Neural crest cell (in vitro differentiated cells): ENCODE measurements at regions not wholly inside any gene's neighbourhood (a gene's known extent, or its start where the extent isn't known, plus 50 kb on each side); places are given as distances from the start of the nearest gene placed in this dataset.

ENCODE experiments used
- DNase-seq: peaks from one replicate; pipeline ENCODE4 v3.0.0; 2021; ENCODE audit warnings: low read depth, mixed read lengths, low spot score
- H3K27ac Mint-ChIP-seq: one replicate; pipeline ENCODE4 v1.8.0; 2021; ENCODE audit warnings: mild to moderate bottlenecking, mixed read lengths; ENCODE audit not compliant: unreplicated experiment
- H3K27me3 Mint-ChIP-seq: 2 replicates; pipeline ENCODE4 v1.8.0; 2021; ENCODE audit warnings: low read depth, mild to moderate bottlenecking, mixed read lengths
- H3K36me3 Mint-ChIP-seq: 2 replicates; pipeline ENCODE4 v1.8.0; 2021; ENCODE audit warnings: low read depth, mild to moderate bottlenecking, mixed read lengths
- H3K4me1 Mint-ChIP-seq: 2 replicates; pipeline ENCODE4 v1.8.0; 2021; ENCODE audit warnings: mixed read lengths
- H3K4me3 Mint-ChIP-seq: one replicate; pipeline ENCODE4 v1.8.0; 2021; ENCODE audit warnings: mild to moderate bottlenecking, mixed read lengths
- H3K9me3 Mint-ChIP-seq: 2 replicates; pipeline ENCODE4 v1.8.0; 2021; ENCODE audit warnings: mixed read lengths
- CTCF ChIP-seq: fragments of 200-600 bp; sonication (generic); conservative IDR thresholded peaks from 2 replicates; pipeline ENCODE4 v1.5.0; 2021; ENCODE audit warnings: antibody characterized with exemption, mild to moderate bottlenecking

GRCh38 chr6:117137711-117138110, 127.6 kb upstream of the VGLL2 start:
- Mint-ChIP-seq H3K27ac (no peak overlapping the region), H3K36me3 (no peaks in the 10 kb centered on the region), H3K27me3 (no peaks in the 10 kb centered on the region), H3K4me3 (no peak overlapping the region), H3K9me3 (no peaks in the 10 kb centered on the region), H3K4me1 (no peaks in the 10 kb centered on the region)
- no peak for DNase-seq
- TF ChIP-seq CTCF: no peak

- TF ChIP-seq CTCF: no peak
- DNase-seq: no peak
- Mint-ChIP-seq H3K27ac (no peak overlapping the region), H3K4me1 (no peaks in the 10 kb centered on the region), H3K36me3 (no peaks in the 10 kb centered on the region), H3K27me3 (no peaks in the 10 kb centered on the region), H3K9me3 (no peaks in the 10 kb centered on the region), H3K4me3 (no peak overlapping the region)
Observed at GRCh38 chr6:117138425-117138824, 126.9 kb upstream of the VGLL2 start.

- Mint-ChIP-seq H3K9me3 (no peaks in the 10 kb centered on the region), H3K27ac (no peak overlapping the region), H3K27me3 (no peaks in the 10 kb centered on the region), H3K4me1 (no peaks in the 10 kb centered on the region), H3K4me3 (no peak overlapping the region), H3K36me3 (no peaks in the 10 kb centered on the region)
- no peak for DNase-seq
- no peak for TF ChIP-seq CTCF
Observed at GRCh38 chr6:117138920-117139319, 126.4 kb upstream of the VGLL2 start.

GRCh38 chr6:117142142-117142541, 123.2 kb upstream of the VGLL2 start:
- H3K27ac Mint-ChIP-seq: no peak overlapping the region
- peaks cover 10% of the 10 kb centered on the region for H3K9me3 Mint-ChIP-seq
- H3K4me1 Mint-ChIP-seq: no peaks in the 10 kb centered on the region
- no peak for TF ChIP-seq CTCF
- DNase-seq: no peak
- H3K27me3 Mint-ChIP-seq: no peaks in the 10 kb centered on the region
- no peaks in the 10 kb centered on the region for H3K36me3 Mint-ChIP-seq
- no peak overlapping the region for H3K4me3 Mint-ChIP-seq

- TF ChIP-seq CTCF: no peak
- H3K27me3 Mint-ChIP-seq: no peaks in the 10 kb centered on the region
- H3K9me3 Mint-ChIP-seq: peaks cover 10% of the 10 kb centered on the region
- H3K27ac Mint-ChIP-seq: no peak overlapping the region
- no peaks in the 10 kb centered on the region for H3K36me3 Mint-ChIP-seq
- H3K4me3 Mint-ChIP-seq: no peak overlapping the region
- no peaks in the 10 kb centered on the region for H3K4me1 Mint-ChIP-seq
- no peak for DNase-seq
Observed at GRCh38 chr6:117142995-117143394, 122.4 kb upstream of the VGLL2 start.

- no peak overlapping the region for H3K27ac Mint-ChIP-seq
Observed at GRCh38 chr6:117143647-117144046, 121.7 kb upstream of the VGLL2 start.

More at GRCh38 chr6:117143647-117144046, 121.7 kb upstream of the VGLL2 start:
- TF ChIP-seq CTCF: no peak
- Mint-ChIP-seq H3K9me3 (peaks cover 10% of the 10 kb centered on the region), H3K4me1 (no peaks in the 10 kb centered on the region), H3K27me3 (no peaks in the 10 kb centered on the region), H3K4me3 (no peak overlapping the region), H3K36me3 (no peaks in the 10 kb centered on the region)
- no peak for DNase-seq
